ENCODE measurements at regions not wholly inside any gene's neighbourhood (a gene's known extent, or its start where the extent isn't known, plus 50 kb on each side); places are given as distances from the start of the nearest gene placed in this dataset.

DNA sequence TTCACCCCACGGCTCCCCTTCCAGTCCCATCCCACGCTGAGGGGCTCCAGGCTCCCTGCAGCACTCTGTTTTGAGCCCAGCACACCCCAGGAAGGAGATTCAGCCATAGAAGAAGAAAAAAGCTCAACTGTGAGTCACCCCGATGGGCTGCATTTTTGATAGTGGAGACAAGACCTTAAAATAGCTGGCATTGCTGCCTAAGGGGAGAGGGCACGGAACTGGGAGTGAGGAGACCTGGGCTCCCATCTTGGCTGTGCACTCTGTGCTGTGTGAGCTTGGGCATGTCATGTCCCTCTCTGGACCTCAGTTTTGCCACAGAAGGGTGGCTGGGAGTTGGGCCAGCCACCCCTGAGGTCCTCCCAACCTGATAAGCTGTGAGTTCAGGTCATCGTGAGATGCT, 57.2 kb upstream of the SMAD6 start:
- no peak for DNase-seq (ENCODE audit: low read depth)
- no peak overlapping the region for H3K4me3 ChIP-seq (ENCODE audit: low read length)
- TF ChIP-seq, protein P1, sequence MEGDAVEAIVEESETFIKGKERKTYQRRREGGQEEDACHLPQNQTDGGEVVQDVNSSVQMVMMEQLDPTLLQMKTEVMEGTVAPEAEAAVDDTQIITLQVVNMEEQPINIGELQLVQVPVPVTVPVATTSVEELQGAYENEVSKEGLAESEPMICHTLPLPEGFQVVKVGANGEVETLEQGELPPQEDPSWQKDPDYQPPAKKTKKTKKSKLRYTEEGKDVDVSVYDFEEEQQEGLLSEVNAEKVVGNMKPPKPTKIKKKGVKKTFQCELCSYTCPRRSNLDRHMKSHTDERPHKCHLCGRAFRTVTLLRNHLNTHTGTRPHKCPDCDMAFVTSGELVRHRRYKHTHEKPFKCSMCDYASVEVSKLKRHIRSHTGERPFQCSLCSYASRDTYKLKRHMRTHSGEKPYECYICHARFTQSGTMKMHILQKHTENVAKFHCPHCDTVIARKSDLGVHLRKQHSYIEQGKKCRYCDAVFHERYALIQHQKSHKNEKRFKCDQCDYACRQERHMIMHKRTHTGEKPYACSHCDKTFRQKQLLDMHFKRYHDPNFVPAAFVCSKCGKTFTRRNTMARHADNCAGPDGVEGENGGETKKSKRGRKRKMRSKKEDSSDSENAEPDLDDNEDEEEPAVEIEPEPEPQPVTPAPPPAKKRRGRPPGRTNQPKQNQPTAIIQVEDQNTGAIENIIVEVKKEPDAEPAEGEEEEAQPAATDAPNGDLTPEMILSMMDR (conservative IDR thresholded peaks at IDR 0.05; ENCODE audit: low read depth, low read length) = no peak

- TF ChIP-seq, protein P1 (conservative IDR thresholded peaks at IDR 0.05; ENCODE audit: low read depth, low read length) = no peak
- DNase-seq (ENCODE audit: low read depth) = no peak
- no peak overlapping the region for H3K4me3 ChIP-seq (ENCODE audit: low read length)
Measured at GRCh38 chr15:66646308-66646707, 55.7 kb upstream of the SMAD6 start.

GRCh38 chr15:66646799-66647198, 55.2 kb upstream of the SMAD6 start:
- TF ChIP-seq, protein P1 (conservative IDR thresholded peaks at IDR 0.05; ENCODE audit: low read depth, low read length) = no peak
- H3K4me3 ChIP-seq (ENCODE audit: low read length) = no peak overlapping the region
- DNase-seq (ENCODE audit: low read depth) = no peak

GRCh38 chr15:66647358-66647757, 54.7 kb upstream of the SMAD6 start:
- H3K4me3 ChIP-seq (ENCODE audit: low read length) = no peak overlapping the region
- no peak for DNase-seq (ENCODE audit: low read depth)

DNA sequence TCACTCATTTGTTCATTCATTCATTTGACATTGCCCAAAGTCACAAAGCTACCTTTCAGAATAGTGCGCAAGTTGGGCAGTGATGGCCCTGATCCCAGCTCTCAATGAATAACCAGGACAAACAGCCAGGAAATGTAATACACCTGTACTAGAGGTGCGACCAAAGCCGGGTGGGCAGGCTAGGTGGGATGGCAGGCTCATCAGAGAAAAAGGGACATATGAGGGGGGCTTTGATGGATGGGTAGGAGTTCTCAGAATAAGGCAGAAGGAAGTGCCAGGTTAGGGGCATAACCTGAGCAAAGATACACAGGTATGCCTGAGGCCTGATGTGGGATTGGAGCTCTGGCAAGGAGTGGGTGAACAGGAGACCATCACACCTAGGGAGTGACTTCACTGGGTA, 53.4 kb upstream of the SMAD6 start:
- no peak for DNase-seq (ENCODE audit: low read depth)
- TF ChIP-seq, protein P1 (conservative IDR thresholded peaks at IDR 0.05; ENCODE audit: low read depth, low read length) = no peak

More at GRCh38 chr15:66647358-66647757, 54.7 kb upstream of the SMAD6 start:
- TF ChIP-seq, protein P1 (conservative IDR thresholded peaks at IDR 0.05; ENCODE audit: low read depth, low read length) = no peak

GRCh38 chr15:66649235-66649984, 52.6 kb upstream of the SMAD6 start:
- TF ChIP-seq, protein P1 (conservative IDR thresholded peaks at IDR 0.05; ENCODE audit: low read depth, low read length) = no peak
- no peak overlapping the region for H3K4me3 ChIP-seq (ENCODE audit: low read length)
- DNase-seq (ENCODE audit: low read depth) = no peak

More for the DNA sequence above, 53.4 kb upstream of the SMAD6 start:
- H3K4me3 ChIP-seq (ENCODE audit: low read length) = no peak overlapping the region

DNA sequence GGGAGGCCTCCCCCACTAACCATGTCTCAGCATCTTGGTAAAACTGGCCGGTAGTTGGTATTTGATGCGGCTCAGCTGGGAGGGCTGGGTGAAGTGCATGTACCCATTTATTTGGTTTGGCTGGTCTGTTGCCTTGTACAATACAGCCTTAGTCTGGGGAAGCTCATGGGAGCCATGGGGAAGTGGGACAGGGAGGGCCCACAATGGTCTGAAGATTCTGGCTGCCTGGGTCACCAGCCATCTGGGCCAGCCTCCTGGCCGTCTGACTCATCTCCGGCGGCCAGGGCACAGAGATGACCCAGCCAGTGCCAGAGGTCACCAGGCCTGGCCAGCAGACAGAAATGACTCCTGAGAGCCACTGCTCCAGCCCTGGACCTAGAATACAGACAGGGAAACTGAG, 51.6 kb upstream of the SMAD6 start:
- no peak overlapping the region for H3K4me3 ChIP-seq (ENCODE audit: low read length)
- TF ChIP-seq, protein P1 (conservative IDR thresholded peaks at IDR 0.05; ENCODE audit: low read depth, low read length) = no peak
- DNase-seq (ENCODE audit: low read depth) = no peak

Data from retinal pigment epithelial cell (primary cell).